ENCODE measurements at regions not wholly inside any gene's neighbourhood (a gene's known extent, or its start where the extent isn't known, plus 50 kb on each side); places are given as distances from the start of the nearest gene placed in this dataset.

DNA sequence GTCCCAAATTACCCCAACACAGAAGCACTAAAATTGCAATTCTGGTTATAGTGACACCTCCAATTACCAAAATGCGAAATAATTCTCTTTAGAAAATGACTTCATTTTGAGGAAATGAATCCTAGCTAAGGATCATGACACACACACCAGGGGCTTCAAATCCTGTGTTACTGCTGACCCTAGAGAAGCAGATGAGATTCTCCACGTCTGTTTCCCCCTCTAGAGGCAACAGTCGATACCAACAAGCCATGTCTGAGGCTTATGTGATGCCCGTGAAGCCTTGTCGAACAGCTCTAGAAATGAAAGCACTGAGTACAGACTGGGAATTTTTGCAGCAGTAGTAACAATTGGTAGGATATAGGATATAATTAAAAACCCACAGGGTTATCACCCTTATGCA, 153.6 kb upstream of the TMTC4 start:
- Histone ChIP-seq H2AFZ (replicated peaks; ENCODE audit: low read length, poor library complexity) (no peak overlapping the region), H3K4me2 (ENCODE audit: low read depth, low read length) (no peak overlapping the region), H3K4me1 (ENCODE audit: control insufficient read depth, insufficient read depth, low read length) (no peaks in the 10 kb centered on the region), H3K4me3 (ENCODE audit: insufficient read depth, low read depth, low read length) (no peak overlapping the region), H3K4ac (ENCODE audit: low read depth, low read length) (no peak overlapping the region), H3K9me3 (ENCODE audit: control insufficient read depth, insufficient read depth, low read length) (no peaks in the 10 kb centered on the region), H3K36me3 (ENCODE audit: control insufficient read depth, insufficient read depth, low read length) (no peaks in the 10 kb centered on the region), H3K9me1 (ENCODE audit: insufficient read depth, low read length) (no peaks in the 10 kb centered on the region), H2AK5ac (ENCODE audit: low read depth, low read length) (no peak overlapping the region), H2BK20ac (ENCODE audit: low read depth, low read length) (no peak overlapping the region), H4K91ac (ENCODE audit: insufficient read depth, low read depth, low read length) (no peak overlapping the region), H3K79me1 (ENCODE audit: low read depth in 1 of 2, low read length in 2 of 2) (no peaks in the 10 kb centered on the region), H4K5ac (ENCODE audit: low read depth, low read length) (no peak overlapping the region), H4K20me1 (ENCODE audit: insufficient read depth, low read length) (no peaks in the 10 kb centered on the region), H3K56ac (ENCODE audit: extremely low read depth, insufficient read depth, low read length) (no peak overlapping the region), H3K23ac (ENCODE audit: low read depth, low read length) (no peak overlapping the region), H2BK5ac (ENCODE audit: low read depth, low read length, poor library complexity, severe bottlenecking) (no peak overlapping the region), H2BK15ac (ENCODE audit: low read depth, low read length) (no peak overlapping the region), H3K27ac (ENCODE audit: insufficient read depth, low read length) (no peak overlapping the region), H3K14ac (replicated peaks; ENCODE audit: low read depth, low read length) (no peak overlapping the region), H2BK120ac (ENCODE audit: low read depth, low read length) (no peak overlapping the region), H3K9ac (ENCODE audit: low read depth, low read length) (no peak overlapping the region), H4K8ac (ENCODE audit: low read depth in 2 of 2, low read length in 2 of 2) (no peak overlapping the region), H2AK9ac (replicated peaks; ENCODE audit: low read depth, low read length, poor library complexity) (no peak overlapping the region), H3K18ac (ENCODE audit: low read depth, low read length) (no peak overlapping the region), H3K27me3 (ENCODE audit: control insufficient read depth, insufficient read depth, low read length) (no peaks in the 10 kb centered on the region; the same call in 1 of the 2 replicates)
- ATAC-seq (ENCODE audit: low read depth) (no peak), DNase-seq (no peak)
- in situ Hi-C loops (cut with MboI; ENCODE audit: low sequenced_read_pairs), result no loop called here
- ChIA-PET POLR2A (ENCODE audit: unreplicated experiment) (no interaction called here), CTCF (interaction anchor here (1.1 kb wide), 1 partner anchor 69 kb away, joined by 3 read pairs; no protein-coding TSS in a partner anchor)
- dilution Hi-C loops (cut with HindIII; ENCODE audit: low sequenced_read_pairs, unreplicated experiment), result no loop called here
- WGBS, 2 experiments (ENCODE audit: extremely low coverage in 2 of 2, insufficient read length in 1 of 2), result no CpG with 5 or more reads among the region's 5 CpGs
- BruUV-seq (replicated peaks), result no TSS peak
- no peak for TF ChIP-seq RCOR1 (IDR thresholded peaks at IDR 0.05; ENCODE audit: insufficient replicate concordance, low read length)
- 0 out of 2 replicates have a peak, but pooled peaks have one; percentile 5 for TF ChIP-seq CTCF (conservative IDR thresholded peaks at IDR 0.05; ENCODE audit: low read depth, low read length)
- TF ChIP-seq MAZ (IDR thresholded peaks at IDR 0.05; ENCODE audit: borderline replicate concordance, low read depth, low read length), result no peak
- TF ChIP-seq, protein P1, sequence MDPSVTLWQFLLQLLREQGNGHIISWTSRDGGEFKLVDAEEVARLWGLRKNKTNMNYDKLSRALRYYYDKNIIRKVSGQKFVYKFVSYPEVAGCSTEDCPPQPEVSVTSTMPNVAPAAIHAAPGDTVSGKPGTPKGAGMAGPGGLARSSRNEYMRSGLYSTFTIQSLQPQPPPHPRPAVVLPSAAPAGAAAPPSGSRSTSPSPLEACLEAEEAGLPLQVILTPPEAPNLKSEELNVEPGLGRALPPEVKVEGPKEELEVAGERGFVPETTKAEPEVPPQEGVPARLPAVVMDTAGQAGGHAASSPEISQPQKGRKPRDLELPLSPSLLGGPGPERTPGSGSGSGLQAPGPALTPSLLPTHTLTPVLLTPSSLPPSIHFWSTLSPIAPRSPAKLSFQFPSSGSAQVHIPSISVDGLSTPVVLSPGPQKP (IDR thresholded peaks at IDR 0.05; ENCODE audit: borderline replicate concordance, low read depth, low read length), result no peak
- intact Hi-C loops (cut with micrococcal nuclease), result no loop called here
